ENCODE measurements at regions not wholly inside any gene's neighbourhood (a gene's known extent, or its start where the extent isn't known, plus 50 kb on each side); places are given as distances from the start of the nearest gene placed in this dataset.

DNA sequence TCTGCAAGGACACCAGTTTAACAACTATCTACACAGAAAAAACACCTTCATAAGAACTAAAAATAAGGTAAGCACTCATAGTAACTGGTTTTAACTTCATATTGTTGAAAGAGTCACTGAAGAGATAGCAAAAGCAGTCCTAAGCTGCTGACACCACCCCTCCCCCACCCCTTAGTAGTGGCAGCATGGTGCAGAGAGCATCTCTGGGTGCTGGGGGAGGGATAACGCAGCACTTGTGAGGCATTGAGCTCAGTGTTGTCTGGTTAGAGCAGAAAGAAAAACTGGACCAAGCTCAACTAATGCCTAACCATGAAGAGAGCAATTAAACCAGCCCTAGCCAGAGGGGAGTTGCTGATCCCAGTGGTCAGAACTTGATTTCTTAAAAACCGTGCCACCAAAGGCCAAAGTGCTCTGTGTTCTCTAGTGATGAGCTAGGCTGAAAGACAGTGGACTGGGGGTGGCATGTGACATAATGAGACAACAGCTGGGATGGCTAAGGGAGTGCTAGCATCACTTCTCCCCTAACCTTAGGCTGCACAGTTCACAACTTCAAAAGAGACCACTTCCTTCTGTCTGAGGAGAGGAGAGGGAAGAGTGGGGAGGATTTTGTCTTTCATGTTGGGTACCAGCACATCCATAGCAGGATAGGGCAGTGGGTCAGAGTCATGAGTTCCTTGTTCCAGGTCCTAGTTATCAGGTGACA is 669.3 kb downstream of the PDHA2 start:
- TF ChIP-seq, protein P1, sequence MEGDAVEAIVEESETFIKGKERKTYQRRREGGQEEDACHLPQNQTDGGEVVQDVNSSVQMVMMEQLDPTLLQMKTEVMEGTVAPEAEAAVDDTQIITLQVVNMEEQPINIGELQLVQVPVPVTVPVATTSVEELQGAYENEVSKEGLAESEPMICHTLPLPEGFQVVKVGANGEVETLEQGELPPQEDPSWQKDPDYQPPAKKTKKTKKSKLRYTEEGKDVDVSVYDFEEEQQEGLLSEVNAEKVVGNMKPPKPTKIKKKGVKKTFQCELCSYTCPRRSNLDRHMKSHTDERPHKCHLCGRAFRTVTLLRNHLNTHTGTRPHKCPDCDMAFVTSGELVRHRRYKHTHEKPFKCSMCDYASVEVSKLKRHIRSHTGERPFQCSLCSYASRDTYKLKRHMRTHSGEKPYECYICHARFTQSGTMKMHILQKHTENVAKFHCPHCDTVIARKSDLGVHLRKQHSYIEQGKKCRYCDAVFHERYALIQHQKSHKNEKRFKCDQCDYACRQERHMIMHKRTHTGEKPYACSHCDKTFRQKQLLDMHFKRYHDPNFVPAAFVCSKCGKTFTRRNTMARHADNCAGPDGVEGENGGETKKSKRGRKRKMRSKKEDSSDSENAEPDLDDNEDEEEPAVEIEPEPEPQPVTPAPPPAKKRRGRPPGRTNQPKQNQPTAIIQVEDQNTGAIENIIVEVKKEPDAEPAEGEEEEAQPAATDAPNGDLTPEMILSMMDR (IDR thresholded peaks at IDR 0.05; ENCODE audit: insufficient read depth, low read length) = no peak
- DNase-seq (ENCODE audit: low read depth) = no peak
- no peak overlapping the region for H3K4me3 ChIP-seq (ENCODE audit: low read depth, low read length)

DNA sequence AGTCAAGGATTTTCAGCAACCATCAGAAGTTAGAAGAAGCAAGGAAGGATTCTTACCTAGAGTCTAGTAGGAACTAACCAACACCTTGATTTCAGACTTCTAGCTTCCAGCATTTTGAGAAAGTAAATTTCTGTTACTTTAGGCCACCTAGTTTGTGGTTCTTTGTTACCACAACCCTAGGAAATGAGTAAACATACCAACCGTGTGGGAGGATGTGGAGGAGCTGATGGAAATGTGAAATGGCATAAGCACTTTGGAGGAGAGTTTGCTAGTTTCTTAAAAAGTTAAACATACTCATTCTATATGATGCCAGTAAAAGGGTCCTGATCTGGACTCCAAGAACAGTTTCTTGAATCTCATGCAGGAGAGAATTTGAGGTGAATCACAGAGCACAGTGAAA is 679.4 kb downstream of the PDHA2 start:
- no peak for DNase-seq (ENCODE audit: low read depth)
- H3K4me3 ChIP-seq (ENCODE audit: low read depth, low read length) = no peak overlapping the region
- TF ChIP-seq, protein P1 (IDR thresholded peaks at IDR 0.05; ENCODE audit: insufficient read depth, low read length) = no peak

DNA sequence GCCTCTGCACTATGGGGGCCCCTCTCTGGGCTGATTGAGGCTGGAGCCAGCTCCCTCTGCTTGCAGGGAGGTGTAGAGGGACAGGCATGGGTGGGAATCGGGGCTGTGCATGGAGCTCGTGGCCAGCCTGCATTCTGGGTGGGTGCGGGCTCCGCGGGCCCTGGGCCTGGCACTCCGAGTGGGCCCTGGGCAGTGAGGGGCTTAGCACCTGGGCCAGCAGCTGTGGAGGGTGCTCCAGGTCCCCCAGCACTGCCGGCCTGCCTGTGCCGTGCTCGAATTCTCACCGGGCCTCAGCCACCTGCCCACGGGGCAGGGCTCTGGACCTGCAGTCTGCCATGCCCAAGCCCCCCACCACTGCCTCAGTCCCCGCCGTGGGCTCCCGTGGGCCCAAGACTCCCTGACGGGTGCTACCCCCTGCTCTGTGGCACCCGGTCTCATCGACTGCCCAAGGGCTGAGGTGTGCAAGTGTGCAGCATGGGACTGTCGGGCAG is 681.2 kb downstream of the PDHA2 start:
- no peak for DNase-seq (ENCODE audit: low read depth)
- TF ChIP-seq, protein P1 (IDR thresholded peaks at IDR 0.05; ENCODE audit: insufficient read depth, low read length) = no peak
- H3K4me3 ChIP-seq (ENCODE audit: low read depth, low read length) = no peak overlapping the region

DNA sequence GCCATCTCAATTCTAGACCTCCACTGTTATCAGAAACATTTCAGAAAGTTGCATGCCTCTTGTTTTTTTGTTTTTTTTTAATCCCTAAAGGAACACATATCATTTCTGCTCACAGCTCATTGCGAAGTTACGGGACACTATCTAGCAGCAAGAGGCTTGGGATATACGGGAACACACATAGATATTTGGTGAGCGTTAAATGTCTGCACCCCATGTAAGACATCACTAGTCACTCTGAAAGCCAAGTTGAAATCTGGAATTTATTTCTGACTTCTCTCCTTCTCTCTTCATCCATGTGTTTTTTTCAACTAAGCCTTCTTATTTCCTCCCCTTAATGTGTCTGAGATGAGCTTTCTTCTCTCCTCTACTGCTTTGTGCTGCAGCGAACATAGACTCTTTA is 683.7 kb downstream of the PDHA2 start:
- H3K4me3 ChIP-seq (ENCODE audit: low read depth, low read length) = no peak overlapping the region
- DNase-seq (ENCODE audit: low read depth) = no peak
- TF ChIP-seq, protein P1 (IDR thresholded peaks at IDR 0.05; ENCODE audit: insufficient read depth, low read length) = no peak

DNA sequence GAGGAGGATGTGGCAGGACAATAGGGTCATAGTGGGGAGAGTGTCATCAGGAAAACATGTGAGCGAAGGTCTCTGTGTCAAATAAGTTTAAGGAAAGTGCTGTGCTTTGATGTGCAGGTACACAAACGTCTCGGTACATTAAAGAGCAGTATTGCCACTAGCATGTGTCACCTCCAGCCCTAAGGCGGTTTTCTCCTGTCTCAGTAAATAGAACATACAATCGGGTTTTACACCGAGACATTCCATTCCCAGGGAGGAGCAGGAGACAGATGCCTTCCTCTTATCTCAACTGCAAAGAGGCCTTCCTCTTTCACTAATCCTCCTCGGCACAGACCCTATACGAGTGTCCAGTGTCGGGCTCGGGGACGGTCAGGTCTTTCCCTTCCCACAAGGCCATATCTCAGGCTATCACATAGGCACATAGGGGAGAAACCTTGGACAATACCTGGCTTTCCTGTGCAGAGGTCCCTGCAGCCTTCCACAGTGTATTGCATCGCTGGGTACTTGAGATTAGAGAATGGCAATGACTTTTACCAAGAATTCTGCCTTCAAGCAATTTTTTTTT is 684.5 kb downstream of the PDHA2 start:
- DNase-seq (ENCODE audit: low read depth) = no peak
- TF ChIP-seq, protein P1 (IDR thresholded peaks at IDR 0.05; ENCODE audit: insufficient read depth, low read length) = no peak
- no peak overlapping the region for H3K4me3 ChIP-seq (ENCODE audit: low read depth, low read length)

DNA sequence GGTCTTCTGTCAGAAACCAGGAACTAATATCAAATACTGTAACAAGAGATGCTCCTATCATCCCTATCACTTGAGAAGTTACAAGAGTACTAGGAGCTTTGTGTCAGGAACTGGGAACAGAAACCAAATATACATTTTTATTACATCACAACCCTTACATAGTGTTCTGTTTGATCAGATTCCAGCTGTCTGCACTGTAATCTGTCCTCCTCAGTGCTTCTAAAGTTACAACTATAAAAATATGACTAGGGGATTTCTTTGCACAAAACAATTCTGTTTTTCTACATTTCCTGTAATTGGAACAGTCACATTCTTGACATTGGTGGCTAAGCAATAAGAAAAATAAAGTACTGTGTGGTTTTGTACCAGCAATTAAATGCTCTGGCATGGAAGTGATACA is 686.0 kb downstream of the PDHA2 start:
- no peak overlapping the region for H3K4me3 ChIP-seq (ENCODE audit: low read depth, low read length)
- DNase-seq (ENCODE audit: low read depth) = no peak
- TF ChIP-seq, protein P1 (IDR thresholded peaks at IDR 0.05; ENCODE audit: insufficient read depth, low read length) = no peak

Data from fibroblast of the aortic adventitia (primary cell).